Sigmoid colon (tissue), 6 donors: ENCODE measurements at regions not wholly inside any gene's neighbourhood (a gene's known extent, or its start where the extent isn't known, plus 50 kb on each side); places are given as distances from the start of the nearest gene placed in this dataset.

Source experiments
- DNase-seq: peaks from one replicate; pipeline ENCODE4 v3.0.0-alpha.2; 2019
- H3K27ac ChIP-seq, 4 donors: fragments of 200-600 bp; sonication (generic); one replicate each; pipeline ENCODE4 v1.5.1; 2016 to 2019; ENCODE audit warnings: mild to moderate bottlenecking in 1 of 4
- H3K27me3 ChIP-seq, 3 donors: fragments of 200-600 bp; sonication (generic); one replicate each; pipeline ENCODE4 v1.5.1; 2019; ENCODE audit warnings: mild to moderate bottlenecking in 1 of 3
- H3K36me3 ChIP-seq, 4 donors: fragments of 200-600 bp; sonication (generic); one replicate each; pipeline ENCODE4 v1.5.1; 2016 to 2019
- H3K4me1 ChIP-seq, 4 donors: fragments of 200-600 bp; sonication (generic); one replicate each; pipeline ENCODE4 v1.5.1; 2017 to 2019
- H3K4me3 ChIP-seq, 4 donors: fragments of 200-600 bp; sonication (generic); one replicate each; pipeline ENCODE4 v1.5.1; 2017 to 2019; ENCODE audit warnings: mild to moderate bottlenecking in 2 of 4, moderate library complexity in 1 of 4
- H3K9me3 ChIP-seq, 4 donors: fragments of 200-600 bp in 3 of 4; sonication (generic) in 3 of 4; one replicate each; pipeline versions ENCODE4 v1.5.1 to v1.6.1; 2013 to 2019
- EP300 ChIP-seq, 4 donors: sonication (generic); formaldehyde crosslinking; IDR thresholded peaks; one replicate each; pipeline ENCODE4 v1.6.1; 2017; ENCODE audit warnings: antibody characterized with exemption in 4 of 4
- POLR2A ChIP-seq, 2 donors: fragments of 450-650 bp; IDR thresholded peaks; one replicate each; pipeline ENCODE4 v1.6.1; 2016; ENCODE audit warnings: antibody characterized with exemption in 2 of 2, mild to moderate bottlenecking in 2 of 2, moderate library complexity in 2 of 2
- POLR2AphosphoS5 ChIP-seq, 4 donors: sonication (generic); formaldehyde crosslinking; IDR thresholded peaks; one replicate each; pipeline ENCODE4 v1.6.1; 2017; ENCODE audit warnings: antibody characterized with exemption in 4 of 4
- WGBS, 2 donors: extraction: QIAGEN DNeasy Blood & Tissue Kit; methylation state at CpG; one replicate each; pipeline ENCODE4 v1.1.7; 2013; 5-methylcytosine and 5-hydroxymethylcytosine counted together
- intact Hi-C: fragments of 100-400 bp; cut with DNase I; formaldehyde crosslinking; loops from one replicate; pipeline ENCODE4 v1.15.1; 2023
- TF ChIP-seq, protein P1 (sequence below), 4 experiments: fragments of 450-650 bp in 3 of 4; fragments of 200-600 bp in 1 of 4; IDR thresholded peaks; one replicate each; pipeline ENCODE4 v1.5.1; 2016 to 2019; ENCODE audit warnings: antibody characterized with exemption in 4 of 4, mild to moderate bottlenecking in 3 of 4, moderate library complexity in 2 of 4
- donor health status: healthy with polysubstance abuse.
- donor health status: healthy.

DNA sequence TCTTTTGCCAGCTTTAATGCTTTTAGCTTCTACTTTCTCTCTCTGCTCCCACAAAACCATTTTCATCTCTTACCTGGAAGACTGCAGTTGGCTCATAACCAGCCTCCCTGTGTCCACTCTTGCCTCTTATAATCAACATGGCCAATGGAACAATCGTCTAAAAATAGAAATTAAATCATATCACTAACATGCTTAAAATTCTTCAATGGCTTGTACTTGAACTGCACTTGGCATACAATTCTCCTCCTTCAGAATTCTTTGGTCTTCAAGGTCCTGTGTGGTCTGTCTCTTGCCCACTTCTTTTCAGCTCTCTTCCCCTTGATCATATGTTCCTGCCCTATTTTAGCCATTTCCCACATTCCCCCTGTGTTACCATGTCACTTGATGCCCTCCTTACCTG, 342.2 kb downstream of the ATP23 start:
- H3K4me3 ChIP-seq = no peak overlapping the region
- H3K27me3 ChIP-seq = no peaks in the 10 kb centered on the region
- H3K36me3 ChIP-seq = no peaks in the 10 kb centered on the region
- no peaks in the 10 kb centered on the region for H3K4me1 ChIP-seq
- no peak overlapping the region for H3K27ac ChIP-seq
- intact Hi-C loops = no loop called here
- TF ChIP-seq, protein P1, sequence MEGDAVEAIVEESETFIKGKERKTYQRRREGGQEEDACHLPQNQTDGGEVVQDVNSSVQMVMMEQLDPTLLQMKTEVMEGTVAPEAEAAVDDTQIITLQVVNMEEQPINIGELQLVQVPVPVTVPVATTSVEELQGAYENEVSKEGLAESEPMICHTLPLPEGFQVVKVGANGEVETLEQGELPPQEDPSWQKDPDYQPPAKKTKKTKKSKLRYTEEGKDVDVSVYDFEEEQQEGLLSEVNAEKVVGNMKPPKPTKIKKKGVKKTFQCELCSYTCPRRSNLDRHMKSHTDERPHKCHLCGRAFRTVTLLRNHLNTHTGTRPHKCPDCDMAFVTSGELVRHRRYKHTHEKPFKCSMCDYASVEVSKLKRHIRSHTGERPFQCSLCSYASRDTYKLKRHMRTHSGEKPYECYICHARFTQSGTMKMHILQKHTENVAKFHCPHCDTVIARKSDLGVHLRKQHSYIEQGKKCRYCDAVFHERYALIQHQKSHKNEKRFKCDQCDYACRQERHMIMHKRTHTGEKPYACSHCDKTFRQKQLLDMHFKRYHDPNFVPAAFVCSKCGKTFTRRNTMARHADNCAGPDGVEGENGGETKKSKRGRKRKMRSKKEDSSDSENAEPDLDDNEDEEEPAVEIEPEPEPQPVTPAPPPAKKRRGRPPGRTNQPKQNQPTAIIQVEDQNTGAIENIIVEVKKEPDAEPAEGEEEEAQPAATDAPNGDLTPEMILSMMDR (IDR thresholded peaks at IDR 0.05) = no peak
- TF ChIP-seq POLR2A (IDR thresholded peaks at IDR 0.05) = no peak
- TF ChIP-seq EP300 (IDR thresholded peaks at IDR 0.05) = no peak
- no peak for TF ChIP-seq POLR2AphosphoS5 (IDR thresholded peaks at IDR 0.05)
- no peak for DNase-seq
- H3K9me3 ChIP-seq = no peaks in the 10 kb centered on the region
- WGBS, 2 donors = 73 to 79% methylated on average over 1 of the region's 1 CpG

GRCh38 chr12:58285551-58285950, 344.2 kb downstream of the ATP23 start:
- Histone ChIP-seq H3K27ac (no peak overlapping the region), H3K27me3 (no peaks in the 10 kb centered on the region), H3K4me1 (no peaks in the 10 kb centered on the region), H3K4me3 (no peak overlapping the region), H3K9me3 (no peaks in the 10 kb centered on the region), H3K36me3 (no peaks in the 10 kb centered on the region)
- TF ChIP-seq POLR2AphosphoS5 (IDR thresholded peaks at IDR 0.05) (no peak), EP300 (IDR thresholded peaks at IDR 0.05) (no peak), POLR2A (IDR thresholded peaks at IDR 0.05) (no peak)
- TF ChIP-seq, protein P1 (IDR thresholded peaks at IDR 0.05) = no peak
- intact Hi-C loops = no loop called here
- WGBS, 2 donors = 54 to 67% methylated on average over 5 of the region's 5 CpGs
- DNase-seq = no peak

DNA sequence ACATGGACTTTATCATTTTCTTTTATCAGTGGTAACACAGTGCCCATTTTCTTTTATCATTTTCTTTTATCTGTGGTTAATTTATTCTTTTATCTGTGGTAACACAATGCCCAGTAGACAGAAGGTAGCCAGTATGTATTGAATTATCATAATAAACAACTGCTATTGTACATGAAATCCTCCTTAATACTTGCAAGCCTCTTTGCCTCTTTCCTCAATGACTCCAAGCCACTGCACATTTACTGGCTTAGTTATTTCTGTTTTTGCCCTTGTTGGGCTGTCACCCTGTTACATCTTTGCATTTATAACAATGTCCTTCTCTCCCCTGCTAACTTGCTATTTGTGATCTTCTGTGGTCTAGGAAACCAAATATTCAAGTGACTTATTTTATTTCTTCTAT, 345.0 kb downstream of the ATP23 start:
- H3K36me3 ChIP-seq = no peaks in the 10 kb centered on the region
- no peak for DNase-seq
- intact Hi-C loops = no loop called here
- no peaks in the 10 kb centered on the region for H3K27me3 ChIP-seq
- no peak overlapping the region for H3K27ac ChIP-seq
- H3K9me3 ChIP-seq = no peaks in the 10 kb centered on the region
- no peaks in the 10 kb centered on the region for H3K4me1 ChIP-seq
- TF ChIP-seq, protein P1 (IDR thresholded peaks at IDR 0.05) = no peak
- TF ChIP-seq POLR2A (IDR thresholded peaks at IDR 0.05) (no peak), EP300 (IDR thresholded peaks at IDR 0.05) (no peak), POLR2AphosphoS5 (IDR thresholded peaks at IDR 0.05) (no peak)
- H3K4me3 ChIP-seq = no peak overlapping the region

DNA sequence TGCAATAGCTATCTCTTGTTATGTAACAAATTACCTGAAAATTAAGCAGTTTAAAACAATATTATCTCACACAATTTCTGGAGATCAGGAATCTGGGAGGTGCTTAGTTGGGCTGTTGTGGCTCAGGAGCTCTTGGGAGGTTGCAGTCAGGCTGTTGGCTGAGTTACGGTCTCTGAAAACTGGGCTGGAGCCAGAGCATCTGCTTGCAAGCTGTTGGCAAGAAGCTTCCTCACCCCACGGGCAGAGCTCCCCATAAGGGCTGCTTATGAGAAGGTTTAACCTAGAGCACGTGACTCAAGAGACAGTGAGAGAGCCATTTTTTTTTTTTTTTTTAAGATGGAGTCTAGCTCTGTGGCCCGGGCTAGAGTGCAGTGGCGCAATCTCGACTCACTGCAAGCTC, 346.8 kb downstream of the ATP23 start:
- no peaks in the 10 kb centered on the region for H3K36me3 ChIP-seq
- H3K27ac ChIP-seq = no peak overlapping the region
- DNase-seq = no peak
- TF ChIP-seq POLR2AphosphoS5 (IDR thresholded peaks at IDR 0.05) (no peak), EP300 (IDR thresholded peaks at IDR 0.05) (no peak), POLR2A (IDR thresholded peaks at IDR 0.05) (no peak)
- TF ChIP-seq, protein P1 (IDR thresholded peaks at IDR 0.05) = no peak
- no peaks in the 10 kb centered on the region for H3K27me3 ChIP-seq
- H3K4me1 ChIP-seq = no peaks in the 10 kb centered on the region
- intact Hi-C loops = no loop called here
- H3K9me3 ChIP-seq = no peaks in the 10 kb centered on the region
- 86 to 87% methylated on average over 6 of the region's 6 CpGs for WGBS, 2 donors
- no peak overlapping the region for H3K4me3 ChIP-seq

- 25 to 52% methylated on average over 1 of the region's 1 CpG for WGBS, 2 donors
- DNase-seq = no peak
- no peaks in the 10 kb centered on the region for H3K36me3 ChIP-seq
- no peaks in the 10 kb centered on the region for H3K9me3 ChIP-seq
- no peak overlapping the region for H3K27ac ChIP-seq
- H3K27me3 ChIP-seq = no peaks in the 10 kb centered on the region
- H3K4me1 ChIP-seq = no peaks in the 10 kb centered on the region
- H3K4me3 ChIP-seq = no peak overlapping the region
- intact Hi-C loops = no loop called here
- TF ChIP-seq POLR2A (IDR thresholded peaks at IDR 0.05) (no peak), EP300 (IDR thresholded peaks at IDR 0.05) (no peak), POLR2AphosphoS5 (IDR thresholded peaks at IDR 0.05) (no peak)
- TF ChIP-seq, protein P1 (IDR thresholded peaks at IDR 0.05) = no peak
Measured at GRCh38 chr12:58291106-58291505, 349.7 kb downstream of the ATP23 start.
